Endothelial cell of umbilical vein (primary cell): ENCODE measurements at regions not wholly inside any gene's neighbourhood (a gene's known extent, or its start where the extent isn't known, plus 50 kb on each side); places are given as distances from the start of the nearest gene placed in this dataset.

ENCODE experiments used
- BruUV-seq: library from RNA; stranded (reverse); fragments of 400-500 nt; replicated peaks from 2 replicates; lab custom pipeline; 2021; lab: Mats Ljungman, UMichigan
- CTCF ChIA-PET: fragments of 300-600, 350-600 bp; sonication (Branson Sonifier 250); formaldehyde crosslinking; loops from one replicate; lab custom pipeline; 2021; ENCODE audit warnings: antibody characterized with exemption, inconsistent platforms; lab: Charles Lee
- POLR2A ChIA-PET: fragments of 300-600, 350-600 bp; sonication (Branson Sonifier 250); formaldehyde crosslinking; loops from one replicate; lab custom pipeline; 2021; ENCODE audit warnings: antibody characterized with exemption, inconsistent platforms; lab: Charles Lee
- DNase-seq: peaks from one replicate; pipeline ENCODE4 v3.0.0-alpha.2; 2011; ENCODE audit warnings: low read depth, low spot score
- FAIRE-seq: peaks from 2 replicates; lab custom pipeline; 2011; peaks lifted over from hg19 to GRCh38; lab: Jason Lieb, UNC
- H2AFZ ChIP-seq: 2 replicates; pipeline ENCODE4 v1.6.0; 2012; ENCODE audit warnings: low read depth, low read length, control low read depth, inconsistent platforms
- H3K27ac ChIP-seq: 2 replicates; pipeline ENCODE4 v1.5.1; 2011; ENCODE audit warnings: low read depth, mild to moderate bottlenecking, control low read depth, low read length, moderate library complexity; ENCODE audit not compliant: insufficient read depth
- H3K27me3 ChIP-seq, 2 experiments: 2 replicates each; pipeline versions ENCODE4 v1.6.0 to v1.6.1; 2011; ENCODE audit warnings: low read length in 2 of 2, mixed read lengths in 1 of 2; ENCODE audit not compliant: control insufficient read depth in 2 of 2, insufficient read depth in 2 of 2
- H3K36me3 ChIP-seq, 2 experiments: 2 replicates in 1 of 2; 3 replicates in 1 of 2; pipeline ENCODE4 v1.5.1; 2011; ENCODE audit warnings: low read length in 2 of 2, mild to moderate bottlenecking in 1 of 2, moderate library complexity in 1 of 2; ENCODE audit not compliant: control insufficient read depth in 2 of 2, insufficient read depth in 2 of 2; ENCODE audit errors: extremely low read depth in 1 of 2
- H3K4me1 ChIP-seq: 3 replicates; pipeline ENCODE4 v1.5.1; 2011; ENCODE audit warnings: mild to moderate bottlenecking, low read length; ENCODE audit not compliant: control insufficient read depth, insufficient read depth; ENCODE audit errors: extremely low read depth
- H3K4me2 ChIP-seq: 2 replicates; pipeline ENCODE4 v1.6.1; 2011; ENCODE audit warnings: low read length, control low read depth, mixed read lengths; ENCODE audit not compliant: insufficient read depth
- H3K4me3 ChIP-seq, 3 experiments: fragments of 200-600 bp in 1 of 3; sonication (generic), shearing (Covaris generic) in 1 of 3; replicated peaks in 1 of 3; 2 replicates each; pipeline ENCODE4 v1.5.1; 2011 to 2016; ENCODE audit warnings: control low read depth in 3 of 3, low read length in 3 of 3, mild to moderate bottlenecking in 2 of 3, inconsistent platforms in 1 of 3, low read depth in 1 of 3, moderate library complexity in 1 of 3; ENCODE audit not compliant: insufficient read depth in 1 of 3
- H3K79me2 ChIP-seq: 2 replicates; pipeline ENCODE4 v1.6.0; 2012; ENCODE audit warnings: low read length, inconsistent platforms; ENCODE audit not compliant: control insufficient read depth, insufficient read depth
- H3K9ac ChIP-seq: replicated peaks from 2 replicates; pipeline ENCODE3; 2011; ENCODE audit warnings: low read length, control low read depth; ENCODE audit not compliant: insufficient read depth; ENCODE audit errors: extremely low read depth
- H3K9me1 ChIP-seq: replicated peaks from 3 replicates; pipeline ENCODE4 v1.6.0; 2011; ENCODE audit warnings: mild to moderate bottlenecking, low read length; ENCODE audit not compliant: control insufficient read depth, insufficient read depth; ENCODE audit errors: extremely low read depth
- H3K9me3 ChIP-seq: replicated peaks from 2 replicates; pipeline ENCODE4 v1.5.1; 2012; ENCODE audit warnings: low read length, inconsistent platforms; ENCODE audit not compliant: control insufficient read depth, insufficient read depth
- H4K20me1 ChIP-seq: replicated peaks from 2 replicates; pipeline ENCODE3; 2011; ENCODE audit warnings: mild to moderate bottlenecking, low read length; ENCODE audit not compliant: control insufficient read depth, insufficient read depth; ENCODE audit errors: extremely low read depth
- EZH2 ChIP-seq: IDR thresholded peaks from 2 replicates; pipeline ENCODE4 v1.6.1; 2012; ENCODE audit warnings: borderline replicate concordance, low read depth, mild to moderate bottlenecking, moderate library complexity, low read length, inconsistent platforms; ENCODE audit not compliant: severe bottlenecking
- FOS ChIP-seq: IDR thresholded peaks from 2 replicates; pipeline ENCODE4 v1.6.1; 2011; ENCODE audit warnings: mild to moderate bottlenecking, low read length, moderate library complexity, borderline replicate concordance; ENCODE audit not compliant: insufficient read depth
- GATA2 ChIP-seq: IDR thresholded peaks from 2 replicates; pipeline ENCODE4 v1.7.0; 2011; ENCODE audit warnings: low read depth, mild to moderate bottlenecking, moderate library complexity, mixed read lengths, low read length; ENCODE audit not compliant: insufficient read length, insufficient read depth
- JUN ChIP-seq: IDR thresholded peaks from 2 replicates; pipeline ENCODE4 v1.6.1; 2011; ENCODE audit warnings: borderline replicate concordance, low read depth; ENCODE audit not compliant: insufficient read length, insufficient read depth
- MYC ChIP-seq: IDR thresholded peaks from one replicate; pipeline ENCODE4 v1.6.1; 2011; ENCODE audit warnings: mild to moderate bottlenecking, low read depth, low read length
- POLR2A ChIP-seq: IDR thresholded peaks from 2 replicates; pipeline ENCODE4 v1.6.1; 2012; ENCODE audit warnings: low read depth, mild to moderate bottlenecking, control low read depth, low read length
- POLR2AphosphoS5 ChIP-seq: IDR thresholded peaks from 2 replicates; pipeline ENCODE4 v1.6.1; 2012; ENCODE audit warnings: low read depth, mild to moderate bottlenecking, control low read depth, low read length, moderate library complexity; ENCODE audit not compliant: insufficient read depth
- dilution Hi-C: fragments of 300-500 bp; cut with MboI; formaldehyde crosslinking; loops from one replicate; pipeline ENCODE4 v1.15.0; 2019; ENCODE audit warnings: low sequenced_read_pairs; ENCODE audit not compliant: extremely low pct_ligation_motif_present
- intact Hi-C: fragments of 100-400 bp; cut with micrococcal nuclease; formaldehyde crosslinking; loops from one replicate; pipeline ENCODE4 v1.10.0; 2022
- TF ChIP-seq, protein P1 (sequence below), 2 donors: IDR thresholded peaks; 1 replicate in 1 of 2; 2 replicates in 1 of 2; pipeline ENCODE4 v1.5.1; 2011; ENCODE audit warnings: low read length in 2 of 2, mild to moderate bottlenecking in 2 of 2, moderate library complexity in 2 of 2, control low read depth in 1 of 2, inconsistent platforms in 1 of 2, low read depth in 1 of 2; ENCODE audit not compliant: insufficient read depth in 1 of 2; ENCODE audit errors: extremely low read depth in 1 of 2
- TF ChIP-seq, protein P2 (sequence below): IDR thresholded peaks from 2 replicates; pipeline ENCODE4 v1.6.1; 2011; ENCODE audit not compliant: insufficient read depth, insufficient read length

DNA sequence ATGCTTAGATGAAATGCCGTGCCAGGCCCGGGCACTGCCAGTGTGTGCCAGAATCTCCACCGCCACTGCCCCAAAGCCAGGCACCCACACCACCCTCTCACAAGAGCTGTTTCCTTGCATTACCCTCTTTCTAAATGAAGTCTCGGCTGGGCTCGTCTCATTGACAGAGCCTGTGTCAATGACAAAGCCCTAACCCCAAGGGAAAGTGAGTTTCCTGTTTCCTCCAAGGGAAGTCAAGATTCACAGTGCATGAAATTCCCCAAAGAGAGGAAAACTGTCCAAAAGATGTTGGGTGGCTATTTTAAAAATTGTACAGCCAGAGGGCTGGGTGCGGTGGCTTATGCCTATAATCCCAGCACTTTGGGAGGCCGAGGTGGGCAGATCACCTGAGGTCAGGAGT lies 75.4 kb upstream of the AKAP12 start:
- Histone ChIP-seq H3K27me3 (peaks cover 0 to 2% of the 10 kb centered on the region in 2 experiments), H3K27ac (no peak overlapping the region), H2AFZ (no peak overlapping the region), H3K9ac (no peak overlapping the region), H3K79me2 (no peaks in the 10 kb centered on the region), H3K36me3 (no peaks in the 10 kb centered on the region), H3K9me3 (no peaks in the 10 kb centered on the region), H3K4me3 (no peak overlapping the region), H3K4me1 (no peaks in the 10 kb centered on the region), H4K20me1 (no peaks in the 10 kb centered on the region), H3K4me2 (no peak overlapping the region), H3K9me1 (no peaks in the 10 kb centered on the region)
- intact Hi-C loops (no loop called here), dilution Hi-C loops (no loop called here)
- DNase-seq (no peak), FAIRE-seq (no peak)
- BruUV-seq, result no TSS peak
- CTCF ChIA-PET, result interaction anchor here (1.0 kb wide), 1 partner anchor 15 kb away, joined by 3 read pairs; no protein-coding TSS in a partner anchor
- POLR2A ChIA-PET, result no interaction called here
- TF ChIP-seq FOS, result no peak
- TF ChIP-seq EZH2, result no peak
- TF ChIP-seq POLR2A, result no peak
- TF ChIP-seq, protein P1, sequence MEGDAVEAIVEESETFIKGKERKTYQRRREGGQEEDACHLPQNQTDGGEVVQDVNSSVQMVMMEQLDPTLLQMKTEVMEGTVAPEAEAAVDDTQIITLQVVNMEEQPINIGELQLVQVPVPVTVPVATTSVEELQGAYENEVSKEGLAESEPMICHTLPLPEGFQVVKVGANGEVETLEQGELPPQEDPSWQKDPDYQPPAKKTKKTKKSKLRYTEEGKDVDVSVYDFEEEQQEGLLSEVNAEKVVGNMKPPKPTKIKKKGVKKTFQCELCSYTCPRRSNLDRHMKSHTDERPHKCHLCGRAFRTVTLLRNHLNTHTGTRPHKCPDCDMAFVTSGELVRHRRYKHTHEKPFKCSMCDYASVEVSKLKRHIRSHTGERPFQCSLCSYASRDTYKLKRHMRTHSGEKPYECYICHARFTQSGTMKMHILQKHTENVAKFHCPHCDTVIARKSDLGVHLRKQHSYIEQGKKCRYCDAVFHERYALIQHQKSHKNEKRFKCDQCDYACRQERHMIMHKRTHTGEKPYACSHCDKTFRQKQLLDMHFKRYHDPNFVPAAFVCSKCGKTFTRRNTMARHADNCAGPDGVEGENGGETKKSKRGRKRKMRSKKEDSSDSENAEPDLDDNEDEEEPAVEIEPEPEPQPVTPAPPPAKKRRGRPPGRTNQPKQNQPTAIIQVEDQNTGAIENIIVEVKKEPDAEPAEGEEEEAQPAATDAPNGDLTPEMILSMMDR (IDR thresholded peaks at IDR 0.05; ENCODE audit: extremely low read depth in 1 of 2, insufficient read depth in 1 of 2, low read depth in 1 of 2, low read length in 2 of 2), result no peak
- no peak for TF ChIP-seq POLR2AphosphoS5
- TF ChIP-seq, protein P2, sequence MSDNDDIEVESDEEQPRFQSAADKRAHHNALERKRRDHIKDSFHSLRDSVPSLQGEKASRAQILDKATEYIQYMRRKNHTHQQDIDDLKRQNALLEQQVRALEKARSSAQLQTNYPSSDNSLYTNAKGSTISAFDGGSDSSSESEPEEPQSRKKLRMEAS, result no peak
- no peak for TF ChIP-seq JUN
- TF ChIP-seq MYC, result no peak
- TF ChIP-seq GATA2, result no peak
